Panc1 (cell line): ENCODE measurements at regions not wholly inside any gene's neighbourhood (a gene's known extent, or its start where the extent isn't known, plus 50 kb on each side); places are given as distances from the start of the nearest gene placed in this dataset.

Experiments
- CTCF ChIP-seq: fragments of 450-650 bp; IDR thresholded peaks from 2 replicates; pipeline ENCODE4 v1.5.1; 2017; ENCODE audit warnings: mild to moderate bottlenecking
- POLR2AphosphoS5 ChIP-seq: IDR thresholded peaks from 2 replicates; pipeline ENCODE4 v1.6.1; 2012; ENCODE audit warnings: mild to moderate bottlenecking, low read depth, low read length, moderate library complexity
- REST ChIP-seq, 2 experiments: IDR thresholded peaks; 2 replicates each; pipeline ENCODE4 v1.6.1; 2011 to 2012; ENCODE audit warnings: low read depth in 2 of 2, control low read depth in 1 of 2, low read length in 1 of 2, mild to moderate bottlenecking in 1 of 2, moderate library complexity in 1 of 2; ENCODE audit not compliant: insufficient read depth in 1 of 2
- SIN3A ChIP-seq: IDR thresholded peaks from 2 replicates; pipeline ENCODE4 v1.6.1; 2012; ENCODE audit warnings: low read depth, mild to moderate bottlenecking, low read length, moderate library complexity, borderline replicate concordance; ENCODE audit not compliant: insufficient read depth
- TCF7L2 ChIP-seq: IDR thresholded peaks from 2 replicates; pipeline ENCODE4 v1.6.1; 2011; ENCODE audit warnings: mild to moderate bottlenecking, low read depth, low read length, inconsistent platforms

DNA sequence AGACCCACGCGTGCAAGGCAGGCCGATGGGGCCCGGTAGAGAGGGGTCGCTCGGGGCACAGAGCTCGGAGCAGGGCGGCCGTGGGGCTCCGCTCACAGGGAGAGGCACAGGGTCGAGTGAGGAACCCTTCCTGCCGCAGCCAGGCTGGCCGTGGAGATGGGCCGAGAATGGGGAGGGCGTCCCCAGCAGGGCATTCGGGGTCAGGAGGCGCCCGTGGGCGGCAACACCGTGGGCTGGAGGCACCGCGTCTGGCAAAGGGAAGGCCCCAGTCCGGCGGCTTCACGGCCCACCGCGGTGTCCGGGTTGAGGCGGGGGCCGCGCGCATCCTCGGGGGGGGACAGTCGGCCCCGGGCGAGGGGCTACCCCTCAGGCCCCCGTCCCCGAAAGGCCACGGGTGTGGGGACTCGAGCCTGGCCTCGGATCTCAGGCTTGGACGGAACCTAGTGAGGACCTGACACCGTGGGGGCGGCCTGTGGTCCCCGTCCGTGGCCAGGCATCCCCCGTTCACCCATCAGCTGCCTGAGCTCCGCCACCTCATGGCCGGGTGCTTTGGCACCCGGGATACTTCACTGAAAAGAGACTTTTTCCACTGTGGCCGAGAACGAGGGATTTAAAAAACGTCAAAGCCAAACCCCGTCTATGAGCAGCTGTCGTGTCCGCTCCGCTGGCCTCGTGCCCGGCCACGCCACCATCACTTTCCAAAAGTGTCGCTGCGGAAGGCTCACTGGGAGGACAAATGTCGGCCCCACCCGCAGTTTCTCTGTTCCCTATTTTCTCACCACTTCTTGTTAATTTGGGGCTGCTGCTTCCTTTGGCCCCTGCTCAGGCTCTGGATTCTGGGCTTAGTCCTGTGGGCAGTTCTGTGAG is 73.6 kb downstream of the METRNL start:
- TF ChIP-seq CTCF: no peak
- TF ChIP-seq POLR2AphosphoS5: no peak
- TF ChIP-seq REST (IDR thresholded peaks at IDR 0.05; ENCODE audit: insufficient read depth in 1 of 2, low read depth in 2 of 2, low read length in 1 of 2): no peak
- no peak for TF ChIP-seq TCF7L2
- no peak for TF ChIP-seq SIN3A
